PC-9 (cell line): ENCODE measurements at regions not wholly inside any gene's neighbourhood (a gene's known extent, or its start where the extent isn't known, plus 50 kb on each side); places are given as distances from the start of the nearest gene placed in this dataset.

Source experiments
- BruUV-seq: library from RNA; stranded (reverse); fragments of 400-500 nt; replicated peaks from 2 replicates; lab custom pipeline; 2021; lab: Mats Ljungman, UMichigan
- CTCF ChIA-PET: fragments of 300-600 bp; sonication (Branson Sonifier 250); formaldehyde crosslinking; loops from one replicate; lab custom pipeline; 2022; ENCODE audit warnings: antibody characterized with exemption; lab: Charles Lee
- POLR2A ChIA-PET: fragments of 300-600 bp; sonication (Branson Sonifier 250); formaldehyde crosslinking; loops from one replicate; lab custom pipeline; 2022; ENCODE audit warnings: antibody characterized with exemption; ENCODE audit not compliant: unreplicated experiment; lab: Charles Lee
- DNase-seq, 2 experiments: peaks; one replicate each; pipeline versions ENCODE4 v3.0.0 to v3.0.0-alpha.2; 2015 to 2022; ENCODE audit warnings: mixed read lengths in 1 of 2
- H2AFZ ChIP-seq: fragments of 200-600 bp; sonication (generic); 2 replicates; pipeline ENCODE4 v1.8.1; 2017; ENCODE audit warnings: antibody characterized with exemption
- H3F3A ChIP-seq: fragments of 200-600 bp; sonication (generic); 2 replicates; pipeline ENCODE4 v1.8.1; 2017; ENCODE audit warnings: antibody characterized with exemption, mild to moderate bottlenecking, low read depth; ENCODE audit not compliant: insufficient read depth
- H3K27ac ChIP-seq: fragments of 200-600 bp; sonication (generic); 2 replicates; pipeline ENCODE4 v1.6.1; 2016; ENCODE audit warnings: mixed run types
- H3K27me3 ChIP-seq: fragments of 200-600 bp; sonication (generic); 2 replicates; pipeline ENCODE4 v1.6.1; 2016; ENCODE audit warnings: low read depth, mixed run types; ENCODE audit not compliant: insufficient read depth
- H3K36me3 ChIP-seq: fragments of 200-600 bp; sonication (generic); 2 replicates; pipeline ENCODE4 v1.6.1; 2016; ENCODE audit warnings: low read depth, mixed run types
- H3K4me1 ChIP-seq: fragments of 200-600 bp; sonication (generic); replicated peaks from 2 replicates; pipeline ENCODE4 v1.6.1; 2016; ENCODE audit warnings: mixed run types; ENCODE audit not compliant: insufficient read depth
- H3K4me2 ChIP-seq: fragments of 200-600 bp; sonication (generic); 2 replicates; pipeline ENCODE4 v1.6.1; 2017; ENCODE audit warnings: mixed run types
- H3K4me3 ChIP-seq: fragments of 200-600 bp; sonication (generic); 2 replicates; pipeline ENCODE4 v1.6.1; 2016; ENCODE audit warnings: mixed run types
- H3K79me2 ChIP-seq: fragments of 200-600 bp; sonication (generic); 2 replicates; pipeline ENCODE4 v1.6.1; 2017; ENCODE audit warnings: low read depth, mixed run types
- H3K9me2 ChIP-seq: fragments of 200-600 bp; sonication (generic); 2 replicates; pipeline ENCODE4 v1.8.1; 2017; ENCODE audit warnings: mild to moderate bottlenecking; ENCODE audit not compliant: insufficient read depth
- H3K9me3 ChIP-seq: fragments of 200-600 bp; sonication (generic); 2 replicates; pipeline ENCODE4 v1.8.1; 2016; ENCODE audit warnings: low read depth; ENCODE audit not compliant: insufficient read depth
- H4K20me1 ChIP-seq: fragments of 200-600 bp; sonication (generic); 2 replicates; pipeline ENCODE4 v1.8.1; 2017; ENCODE audit not compliant: insufficient read depth
- EZH2 ChIP-seq: fragments of 200-600 bp; sonication (generic); IDR thresholded peaks from 2 replicates; pipeline ENCODE4 v1.8.0; 2017; ENCODE audit warnings: antibody characterized with exemption, low read depth
- intact Hi-C: fragments of 100-400 bp; cut with micrococcal nuclease; formaldehyde crosslinking; loops from one replicate; pipeline ENCODE4 v1.10.0; 2022; ENCODE audit not compliant: unreplicated experiment
- TF ChIP-seq, protein P1 (sequence below): fragments of 200-600 bp; sonication (generic); conservative IDR thresholded peaks from 2 replicates; pipeline ENCODE4 v1.6.1; 2017; ENCODE audit warnings: mixed run types, antibody characterized with exemption, mild to moderate bottlenecking, moderate library complexity

DNA sequence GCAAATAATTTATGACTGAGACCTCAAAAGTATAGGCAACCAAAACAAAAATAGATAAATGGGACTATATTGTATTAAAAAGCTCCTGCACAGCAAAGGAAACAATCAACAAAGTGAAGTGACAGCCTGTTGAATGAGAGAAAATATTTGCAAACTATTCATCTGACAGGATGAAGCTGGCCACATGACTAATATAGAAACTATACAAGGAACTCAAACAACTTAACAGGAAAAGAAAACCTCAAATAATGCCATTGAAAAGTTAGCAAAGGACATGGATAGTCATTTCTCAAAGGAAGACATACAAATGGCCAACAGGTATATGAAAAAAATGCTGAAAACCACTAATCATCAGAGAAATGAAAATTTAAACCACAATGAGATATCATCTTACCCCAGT is 245.1 kb downstream of the STK31 start:
- no peaks in the 10 kb centered on the region for H4K20me1 ChIP-seq
- H3K4me1 ChIP-seq, result peaks cover 37% of the 10 kb centered on the region
- BruUV-seq, result no TSS peak
- DNase-seq, result peak in 1 of 2 experiments; percentile 87
- H3K9me2 ChIP-seq, result no peaks in the 10 kb centered on the region
- intact Hi-C loops, result no loop called here
- peaks cover 30% of the 10 kb centered on the region for H3F3A ChIP-seq
- TF ChIP-seq, protein P1, sequence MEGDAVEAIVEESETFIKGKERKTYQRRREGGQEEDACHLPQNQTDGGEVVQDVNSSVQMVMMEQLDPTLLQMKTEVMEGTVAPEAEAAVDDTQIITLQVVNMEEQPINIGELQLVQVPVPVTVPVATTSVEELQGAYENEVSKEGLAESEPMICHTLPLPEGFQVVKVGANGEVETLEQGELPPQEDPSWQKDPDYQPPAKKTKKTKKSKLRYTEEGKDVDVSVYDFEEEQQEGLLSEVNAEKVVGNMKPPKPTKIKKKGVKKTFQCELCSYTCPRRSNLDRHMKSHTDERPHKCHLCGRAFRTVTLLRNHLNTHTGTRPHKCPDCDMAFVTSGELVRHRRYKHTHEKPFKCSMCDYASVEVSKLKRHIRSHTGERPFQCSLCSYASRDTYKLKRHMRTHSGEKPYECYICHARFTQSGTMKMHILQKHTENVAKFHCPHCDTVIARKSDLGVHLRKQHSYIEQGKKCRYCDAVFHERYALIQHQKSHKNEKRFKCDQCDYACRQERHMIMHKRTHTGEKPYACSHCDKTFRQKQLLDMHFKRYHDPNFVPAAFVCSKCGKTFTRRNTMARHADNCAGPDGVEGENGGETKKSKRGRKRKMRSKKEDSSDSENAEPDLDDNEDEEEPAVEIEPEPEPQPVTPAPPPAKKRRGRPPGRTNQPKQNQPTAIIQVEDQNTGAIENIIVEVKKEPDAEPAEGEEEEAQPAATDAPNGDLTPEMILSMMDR, result no peak
- TF ChIP-seq EZH2, result no peak
- H3K4me3 ChIP-seq, result no peak overlapping the region
- H3K27me3 ChIP-seq, result no peaks in the 10 kb centered on the region
- ChIA-PET POLR2A (no interaction called here), CTCF (no interaction called here)
- H2AFZ ChIP-seq, result no peak overlapping the region
- H3K9me3 ChIP-seq, result no peaks in the 10 kb centered on the region; the same call in 1 of the 2 replicates
- no peaks in the 10 kb centered on the region for H3K36me3 ChIP-seq
- H3K27ac ChIP-seq, result peak overlapping the region; percentile 44
- no peaks in the 10 kb centered on the region for H3K79me2 ChIP-seq
- H3K4me2 ChIP-seq, result peak overlapping the region; percentile 25

DNA sequence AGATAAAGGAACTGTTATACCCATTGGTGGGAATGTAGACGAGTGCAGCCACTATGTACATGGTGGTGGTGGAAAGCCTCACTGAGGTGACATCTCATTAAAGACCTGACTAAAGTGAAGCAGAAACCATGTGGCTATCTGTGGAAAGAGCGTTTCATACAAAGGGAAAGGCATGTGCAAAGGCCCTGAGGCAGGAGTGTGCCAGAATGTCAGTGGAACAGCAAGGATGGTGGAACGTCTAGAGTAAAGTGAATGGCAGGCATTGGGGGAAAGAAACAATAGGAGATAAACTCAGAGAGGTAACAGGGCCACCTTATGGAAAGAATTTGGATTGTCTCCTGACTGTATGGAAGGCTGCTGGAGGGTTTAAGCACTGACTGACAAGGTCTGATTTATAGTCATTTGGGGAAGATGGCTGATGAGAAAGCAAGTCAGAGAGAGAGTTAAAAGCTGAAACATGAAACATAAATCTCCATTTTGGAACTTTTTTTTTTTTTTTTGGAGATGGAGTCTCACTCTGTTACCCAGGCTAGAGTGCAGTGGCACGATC is 245.7 kb downstream of the STK31 start:
- Histone ChIP-seq H3F3A (peaks cover 30% of the 10 kb centered on the region), H3K79me2 (no peaks in the 10 kb centered on the region), H3K27me3 (no peaks in the 10 kb centered on the region), H3K4me2 (peak overlapping the region; percentile 54), H3K9me2 (no peaks in the 10 kb centered on the region), H4K20me1 (no peaks in the 10 kb centered on the region), H2AFZ (no peak overlapping the region), H3K27ac (peak overlapping the region; percentile 44), H3K4me3 (no peak overlapping the region), H3K4me1 (peaks cover 37% of the 10 kb centered on the region), H3K36me3 (no peaks in the 10 kb centered on the region), H3K9me3 (no peaks in the 10 kb centered on the region; the same call in 1 of the 2 replicates)
- DNase-seq, result no peak
- intact Hi-C loops, result no loop called here
- TF ChIP-seq EZH2, result no peak
- TF ChIP-seq, protein P1, result no peak
- ChIA-PET POLR2A (no interaction called here), CTCF (interaction anchor here (0.7 kb wide), 1 partner anchor 533 kb away, joined by 3 read pairs; no protein-coding TSS in a partner anchor)
- no TSS peak for BruUV-seq

DNA sequence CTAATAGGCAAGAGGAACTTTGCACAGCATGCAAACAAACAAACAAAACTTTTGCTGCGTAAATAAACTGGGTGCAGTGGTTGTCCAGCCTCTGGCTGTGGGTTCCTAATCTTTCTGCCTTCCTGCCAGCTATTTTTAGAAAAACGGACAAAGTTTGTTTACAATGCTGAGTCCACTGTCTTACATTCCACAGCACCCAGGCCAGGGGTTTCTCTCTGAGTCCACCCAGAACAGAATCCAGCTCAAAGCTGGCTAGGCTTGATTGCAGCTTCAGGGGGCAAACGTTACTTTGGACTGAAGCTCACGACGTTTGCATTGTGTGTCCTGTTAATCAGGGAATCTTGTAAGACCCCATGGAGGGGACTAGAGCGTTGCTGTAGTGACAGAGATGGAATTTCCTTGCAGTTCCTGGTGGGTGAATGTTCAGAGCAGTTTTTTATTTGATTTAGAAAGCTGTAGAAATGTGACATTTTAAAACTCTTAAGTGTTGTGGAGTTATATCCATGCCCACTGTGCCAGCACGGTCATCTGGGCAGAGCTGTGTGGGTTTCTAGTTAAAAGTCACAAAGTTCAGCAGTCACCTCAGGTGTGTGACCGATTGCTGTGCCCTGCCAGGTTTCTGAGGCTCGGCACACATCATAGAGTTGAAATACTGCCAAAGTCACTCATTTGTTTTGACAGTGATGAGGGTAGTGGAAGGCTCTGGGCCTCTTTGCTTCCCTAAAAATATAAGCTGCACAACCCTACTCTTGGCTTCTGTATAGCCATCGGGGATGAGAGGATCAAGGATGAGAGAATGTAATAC is 247.0 kb downstream of the STK31 start:
- peaks cover 30% of the 10 kb centered on the region for H3F3A ChIP-seq
- no peaks in the 10 kb centered on the region; the same call in 1 of the 2 replicates for H3K9me3 ChIP-seq
- no peaks in the 10 kb centered on the region for H3K9me2 ChIP-seq
- H3K27ac ChIP-seq, result peak overlapping the region; percentile 40
- H3K4me1 ChIP-seq, result peaks cover 37% of the 10 kb centered on the region
- peak in 1 of 2 experiments; percentile 77 for DNase-seq
- H3K79me2 ChIP-seq, result no peaks in the 10 kb centered on the region
- TF ChIP-seq EZH2, result no peak
- TF ChIP-seq, protein P1, result no peak
- no peak overlapping the region for H2AFZ ChIP-seq
- H3K36me3 ChIP-seq, result no peaks in the 10 kb centered on the region
- no peaks in the 10 kb centered on the region for H3K27me3 ChIP-seq
- intact Hi-C loops, result no loop called here
- no peak overlapping the region for H3K4me3 ChIP-seq
- CTCF ChIA-PET, result interaction anchor here (0.6 kb wide), 1 partner anchor 1787 kb away, joined by 3 read pairs; no protein-coding TSS in a partner anchor
- no peaks in the 10 kb centered on the region for H4K20me1 ChIP-seq
- POLR2A ChIA-PET, result no interaction called here
- no TSS peak for BruUV-seq
- H3K4me2 ChIP-seq, result peak overlapping the region; percentile 54
